Esophagus muscularis mucosa (tissue), 4 donors: ENCODE measurements at regions not wholly inside any gene's neighbourhood (a gene's known extent, or its start where the extent isn't known, plus 50 kb on each side); places are given as distances from the start of the nearest gene placed in this dataset.

Source experiments
- DNase-seq: peaks from one replicate; pipeline ENCODE4 v3.0.0-alpha.2; 2017; ENCODE audit errors: extremely low spot score
- H3K27ac ChIP-seq, 4 donors: fragments of 200-600 bp; sonication (generic); replicated peaks in 1 of 4; 1 replicate in 3 of 4; 2 replicates in 1 of 4; pipeline ENCODE4 v1.5.1; 2016 to 2019; ENCODE audit warnings: mild to moderate bottlenecking in 1 of 4
- H3K27me3 ChIP-seq, 4 donors: fragments of 200-600 bp; sonication (generic); one replicate each; pipeline versions ENCODE4 v1.5.1 to v1.6.0; 2016 to 2019
- H3K36me3 ChIP-seq, 4 donors: fragments of 200-600 bp; sonication (generic); one replicate each; pipeline ENCODE4 v1.5.1; 2016 to 2019
- H3K4me1 ChIP-seq, 4 donors: fragments of 200-600 bp; sonication (generic); one replicate each; pipeline ENCODE4 v1.5.1; 2016 to 2019
- H3K4me3 ChIP-seq, 4 donors: fragments of 200-600 bp; sonication (generic); 1 replicate in 2 of 4; 2 replicates in 2 of 4; pipeline ENCODE4 v1.5.1; 2016 to 2019; ENCODE audit warnings: mild to moderate bottlenecking in 4 of 4, moderate library complexity in 1 of 4
- H3K9me3 ChIP-seq, 4 donors: fragments of 200-600 bp; sonication (generic); 1 replicate in 3 of 4; 2 replicates in 1 of 4; pipeline ENCODE4 v1.5.1; 2016 to 2019
- EP300 ChIP-seq: sonication (generic); formaldehyde crosslinking; IDR thresholded peaks from one replicate; pipeline ENCODE4 v1.6.1; 2017; ENCODE audit warnings: antibody characterized with exemption
- POLR2A ChIP-seq: fragments of 450-650 bp; IDR thresholded peaks from one replicate; pipeline ENCODE4 v1.6.1; 2017; ENCODE audit warnings: antibody characterized with exemption, moderate library complexity, mild to moderate bottlenecking, low read depth
- POLR2AphosphoS5 ChIP-seq, 2 donors: sonication (generic); formaldehyde crosslinking; IDR thresholded peaks; one replicate each; pipeline ENCODE4 v1.6.1; 2017; ENCODE audit warnings: antibody characterized with exemption in 2 of 2
- WGBS: methylation state at CpG from one replicate; pipeline ENCODE4 v1.1.5; 2018; 5-methylcytosine and 5-hydroxymethylcytosine counted together
- intact Hi-C: fragments of 100-400 bp; cut with DNase I; formaldehyde crosslinking; loops from one replicate; pipeline ENCODE4 v1.15.1; 2023
- TF ChIP-seq, protein P1 (sequence below), 3 experiments: fragments of 200-600 bp in 2 of 3; fragments of 450-650 bp in 1 of 3; sonication (generic) in 2 of 3; IDR thresholded peaks; one replicate each; pipeline ENCODE4 v1.5.1; 2017 to 2019; ENCODE audit warnings: antibody characterized with exemption in 3 of 3, mild to moderate bottlenecking in 2 of 3, moderate library complexity in 1 of 3

DNA sequence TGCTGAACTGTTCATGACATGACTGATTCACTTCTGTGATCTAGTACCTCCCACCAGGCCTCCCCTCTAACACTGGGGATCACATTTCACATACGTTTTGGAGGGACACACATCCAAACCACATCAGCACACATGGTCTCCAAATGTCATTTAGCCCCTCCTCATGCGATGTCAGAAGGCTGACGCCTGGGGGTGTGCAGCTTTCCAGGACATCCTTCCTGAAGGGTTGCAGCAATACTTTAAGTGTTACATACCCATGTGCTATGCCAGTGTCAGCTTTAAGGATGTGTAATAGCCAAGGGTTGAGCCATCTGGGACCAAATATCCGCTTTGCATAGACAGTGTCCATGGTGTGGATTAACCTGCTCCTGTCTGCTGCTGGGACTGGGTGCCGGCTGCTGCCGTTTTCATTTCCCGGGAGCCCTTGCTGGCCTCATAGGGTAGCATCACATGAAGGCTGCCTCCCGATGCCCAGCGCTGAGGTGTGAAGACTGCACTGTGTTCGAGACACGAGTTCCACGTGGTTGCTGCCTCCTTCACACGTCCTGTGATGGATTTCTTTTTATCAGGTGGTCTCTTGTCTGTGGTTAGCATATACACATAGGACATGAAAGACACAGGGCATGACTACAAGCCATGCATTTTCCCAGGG lies 219.0 kb downstream of the THBS2 start:
- Histone ChIP-seq H3K27me3 (no peaks in the 10 kb centered on the region), H3K27ac (no peak overlapping the region), H3K9me3 (peaks cover 0 to 10% (median 2%) of the 10 kb centered on the region in 4 donors), H3K4me3 (no peak overlapping the region), H3K36me3 (no peaks in the 10 kb centered on the region), H3K4me1 (peaks cover 0 to 18% (median 12%) of the 10 kb centered on the region in 4 donors)
- intact Hi-C loops = no loop called here
- WGBS = 80% methylated on average over 13 of the region's 13 CpGs
- DNase-seq = no peak
- TF ChIP-seq POLR2A (no peak), EP300 (no peak), POLR2AphosphoS5 (IDR thresholded peaks at IDR 0.05) (no peak)
- TF ChIP-seq, protein P1, sequence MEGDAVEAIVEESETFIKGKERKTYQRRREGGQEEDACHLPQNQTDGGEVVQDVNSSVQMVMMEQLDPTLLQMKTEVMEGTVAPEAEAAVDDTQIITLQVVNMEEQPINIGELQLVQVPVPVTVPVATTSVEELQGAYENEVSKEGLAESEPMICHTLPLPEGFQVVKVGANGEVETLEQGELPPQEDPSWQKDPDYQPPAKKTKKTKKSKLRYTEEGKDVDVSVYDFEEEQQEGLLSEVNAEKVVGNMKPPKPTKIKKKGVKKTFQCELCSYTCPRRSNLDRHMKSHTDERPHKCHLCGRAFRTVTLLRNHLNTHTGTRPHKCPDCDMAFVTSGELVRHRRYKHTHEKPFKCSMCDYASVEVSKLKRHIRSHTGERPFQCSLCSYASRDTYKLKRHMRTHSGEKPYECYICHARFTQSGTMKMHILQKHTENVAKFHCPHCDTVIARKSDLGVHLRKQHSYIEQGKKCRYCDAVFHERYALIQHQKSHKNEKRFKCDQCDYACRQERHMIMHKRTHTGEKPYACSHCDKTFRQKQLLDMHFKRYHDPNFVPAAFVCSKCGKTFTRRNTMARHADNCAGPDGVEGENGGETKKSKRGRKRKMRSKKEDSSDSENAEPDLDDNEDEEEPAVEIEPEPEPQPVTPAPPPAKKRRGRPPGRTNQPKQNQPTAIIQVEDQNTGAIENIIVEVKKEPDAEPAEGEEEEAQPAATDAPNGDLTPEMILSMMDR (IDR thresholded peaks at IDR 0.05) = no peak

DNA sequence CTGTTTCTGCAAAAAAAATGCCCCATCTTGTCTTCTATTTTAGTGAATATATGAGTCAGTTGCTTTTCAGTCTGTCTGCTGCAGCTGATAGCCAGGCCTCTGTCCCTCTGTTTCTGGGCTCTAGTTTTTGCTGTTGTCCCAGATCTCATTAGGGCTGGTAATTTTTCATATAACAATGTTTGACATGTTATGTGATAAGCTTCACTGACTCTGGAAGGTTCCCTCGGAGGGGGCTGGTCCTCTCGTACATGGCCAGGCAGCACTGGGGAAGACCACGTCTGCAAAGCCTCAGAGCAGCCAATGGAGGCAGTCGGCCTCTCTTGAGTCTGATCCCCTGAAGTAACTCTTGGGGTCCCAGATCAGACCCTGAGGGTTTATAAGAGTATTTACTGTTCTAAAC lies 223.8 kb downstream of the THBS2 start:
- DNase-seq = no peak
- 66% methylated on average over 4 of the region's 4 CpGs for WGBS
- H3K4me3 ChIP-seq = no peak overlapping the region
- H3K27me3 ChIP-seq = no peaks in the 10 kb centered on the region
- H3K9me3 ChIP-seq = no peaks in the 10 kb centered on the region
- no peak overlapping the region for H3K27ac ChIP-seq
- intact Hi-C loops = no loop called here
- H3K4me1 ChIP-seq = peaks cover 0 to 10% (median 5%) of the 10 kb centered on the region in 4 donors
- TF ChIP-seq POLR2A (no peak), POLR2AphosphoS5 (IDR thresholded peaks at IDR 0.05) (no peak), EP300 (no peak)
- TF ChIP-seq, protein P1 (IDR thresholded peaks at IDR 0.05) = no peak
- no peaks in the 10 kb centered on the region for H3K36me3 ChIP-seq

DNA sequence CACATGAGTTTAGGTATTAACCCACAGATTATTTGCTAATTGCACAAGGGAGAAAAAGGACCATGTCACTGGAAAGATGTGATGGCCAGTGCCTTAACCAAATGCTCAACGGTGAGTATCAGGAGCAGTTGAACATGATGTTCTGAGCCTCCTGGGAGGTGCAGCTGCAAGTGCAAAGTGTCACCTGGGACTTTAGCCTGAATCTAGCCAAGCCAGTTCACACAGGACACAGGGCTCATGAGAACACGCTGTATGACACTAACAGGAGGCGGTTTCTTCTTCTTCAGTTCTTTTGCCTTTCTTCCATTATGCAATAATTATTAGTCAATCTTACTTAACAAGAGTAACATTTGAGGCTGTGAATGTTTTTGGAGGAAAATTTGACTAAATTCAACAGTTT lies 225.3 kb downstream of the THBS2 start:
- Histone ChIP-seq H3K27ac (no peak overlapping the region), H3K27me3 (no peaks in the 10 kb centered on the region), H3K4me1 (peaks cover 0 to 9% (median 4%) of the 10 kb centered on the region in 4 donors), H3K9me3 (no peaks in the 10 kb centered on the region), H3K4me3 (no peak overlapping the region), H3K36me3 (no peaks in the 10 kb centered on the region)
- intact Hi-C loops = no loop called here
- no peak for DNase-seq
- 89% methylated on average over 3 of the region's 3 CpGs for WGBS
- TF ChIP-seq, protein P1 (IDR thresholded peaks at IDR 0.05) = no peak

DNA sequence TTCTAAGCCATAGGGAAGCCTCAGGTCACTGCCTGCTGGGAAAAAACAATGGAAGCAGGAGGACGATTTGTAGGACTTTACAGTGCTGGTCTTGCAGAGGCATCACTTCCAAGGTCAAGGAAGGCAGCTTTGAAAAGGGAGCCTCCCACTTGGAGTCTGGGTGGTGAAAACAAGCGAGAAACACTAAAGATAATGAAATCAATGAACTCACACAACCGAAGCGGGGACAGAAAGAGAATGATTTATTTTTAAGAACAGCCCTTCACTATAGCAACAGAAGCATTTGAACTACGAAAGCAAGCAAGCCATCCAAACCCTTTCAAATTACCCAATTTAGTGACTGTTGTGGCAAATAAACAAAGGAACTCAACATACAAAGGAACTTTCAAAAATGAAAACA lies 227.5 kb downstream of the THBS2 start:
- Histone ChIP-seq H3K4me3 (no peak overlapping the region), H3K4me1 (peaks cover 0 to 7% (median 3%) of the 10 kb centered on the region in 4 donors), H3K27me3 (no peaks in the 10 kb centered on the region), H3K36me3 (no peaks in the 10 kb centered on the region), H3K27ac (no peak overlapping the region), H3K9me3 (no peaks in the 10 kb centered on the region)
- TF ChIP-seq POLR2A = no peak
- 68% methylated on average over 5 of the region's 5 CpGs for WGBS
- intact Hi-C loops = no loop called here
- DNase-seq = no peak

DNA sequence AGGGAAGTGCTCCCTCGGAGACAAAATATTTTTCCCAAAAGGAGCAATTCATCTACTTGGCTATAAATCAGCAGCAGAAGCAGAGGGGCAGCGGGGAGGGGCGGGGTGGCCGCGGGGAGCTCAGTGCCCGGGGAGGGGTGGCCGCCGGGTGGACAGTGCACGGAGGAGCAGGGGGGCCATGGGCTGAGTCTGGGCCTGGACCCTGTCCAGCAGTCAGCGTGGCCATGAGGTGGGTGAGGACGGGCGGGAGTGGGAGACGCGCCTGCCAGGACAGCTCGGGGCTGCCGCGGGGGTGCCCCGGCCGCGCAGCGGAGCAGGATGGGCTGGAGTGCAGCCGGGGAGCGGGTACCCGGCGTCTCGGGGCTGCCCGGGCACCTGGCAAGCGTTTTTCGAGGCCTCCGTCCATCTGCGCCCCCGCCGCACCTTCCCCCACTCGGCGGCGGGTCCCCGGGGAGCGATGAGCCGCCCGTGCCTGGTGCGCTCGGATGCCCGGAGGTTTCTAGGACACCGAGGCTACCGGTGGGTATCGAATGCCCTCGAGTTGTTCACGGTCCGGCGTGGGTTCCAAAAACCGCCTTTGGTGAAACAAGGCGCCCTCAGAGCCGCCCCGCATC lies 229.5 kb downstream of the THBS2 start:
- TF ChIP-seq, protein P1 (IDR thresholded peaks at IDR 0.05) = no peak
- TF ChIP-seq POLR2AphosphoS5 (IDR thresholded peaks at IDR 0.05) = no peak
- no peak for TF ChIP-seq POLR2A
- no peak for TF ChIP-seq EP300
- 96% methylated on average over 41 of the region's 54 CpGs for WGBS

More for the DNA sequence above, 229.5 kb downstream of the THBS2 start:
- H3K9me3 ChIP-seq = no peaks in the 10 kb centered on the region
- no peaks in the 10 kb centered on the region for H3K36me3 ChIP-seq
- peaks cover 0 to 10% (median 4%) of the 10 kb centered on the region in 4 donors for H3K4me1 ChIP-seq
- intact Hi-C loops = no loop called here
- H3K27me3 ChIP-seq = no peaks in the 10 kb centered on the region
- H3K27ac ChIP-seq = no peak overlapping the region
- H3K4me3 ChIP-seq = no peak overlapping the region
- DNase-seq = peak; percentile 74
